CD4-positive, alpha-beta T cell treated with Interleukin-15 for 4 hours (primary cell): ENCODE measurements at regions not wholly inside any gene's neighbourhood (a gene's known extent, or its start where the extent isn't known, plus 50 kb on each side); places are given as distances from the start of the nearest gene placed in this dataset.

Experiments used
- DNase-seq: peaks from one replicate; pipeline ENCODE4 v3.0.0-alpha.2; 2020; ENCODE audit warnings: low spot score

DNA sequence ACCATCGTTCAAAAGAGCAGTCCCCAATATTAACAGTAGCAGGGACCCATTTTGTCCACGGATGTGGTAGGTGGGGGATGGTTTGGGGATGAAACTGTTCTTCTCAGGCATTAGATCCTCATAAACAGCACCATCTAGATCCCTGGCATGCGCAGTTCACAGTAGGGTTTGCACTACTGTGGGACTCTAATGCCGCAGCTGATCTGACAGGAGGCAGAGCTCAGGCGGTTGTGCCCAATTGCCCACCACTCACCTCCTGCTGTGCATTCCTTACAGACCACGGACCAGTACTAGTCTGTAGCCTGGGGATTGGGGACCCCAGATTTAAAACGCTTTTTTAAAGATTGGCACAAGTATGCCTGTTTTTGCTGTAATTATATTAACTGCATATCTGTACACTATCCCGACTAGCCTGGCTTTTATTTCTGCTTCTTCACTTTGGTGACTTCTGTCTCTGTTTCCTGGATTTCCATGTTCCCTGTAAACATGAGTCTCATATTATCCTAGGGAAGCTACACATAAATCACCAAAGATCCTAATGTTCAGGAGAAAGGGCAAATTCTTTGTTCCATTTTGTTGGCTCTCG lies 163.3 kb upstream of the AKR1E2 start:
- no peak for DNase-seq

DNA sequence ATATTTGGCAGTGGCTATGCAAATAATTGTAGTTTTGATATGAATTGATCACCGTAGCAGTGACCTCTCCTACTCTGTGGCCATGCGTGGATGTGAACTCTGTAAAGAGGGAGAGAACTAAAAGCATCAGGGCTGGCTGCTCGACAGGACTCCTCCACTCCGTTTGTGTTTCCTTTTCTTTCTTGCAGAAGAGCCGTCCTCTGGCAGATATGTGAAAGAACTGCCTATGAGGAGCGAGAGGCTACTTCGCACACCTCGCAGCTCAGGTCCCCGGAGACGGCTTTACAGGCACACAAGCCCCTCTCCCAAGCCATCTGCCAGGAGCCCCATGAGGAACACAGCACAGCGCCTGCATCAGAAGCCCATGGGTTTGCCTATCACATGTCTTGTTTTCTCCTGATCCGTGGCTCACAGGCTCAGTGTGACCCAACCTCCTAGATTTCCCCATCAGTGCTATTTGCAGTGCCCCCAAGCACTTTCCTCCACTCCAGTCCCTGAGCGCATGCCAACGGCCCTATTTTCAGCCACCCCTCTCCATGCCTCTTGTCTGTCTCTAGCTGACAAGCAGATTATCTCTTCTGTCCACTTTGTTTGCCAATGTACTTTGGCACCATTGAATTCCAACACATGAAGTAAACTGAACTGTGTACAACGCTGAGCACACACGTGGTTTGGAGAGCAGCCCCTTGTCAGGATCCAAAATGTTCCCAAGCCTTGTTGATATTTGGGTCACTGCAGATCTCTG lies 164.3 kb upstream of the AKR1E2 start:
- no peak for DNase-seq

DNA sequence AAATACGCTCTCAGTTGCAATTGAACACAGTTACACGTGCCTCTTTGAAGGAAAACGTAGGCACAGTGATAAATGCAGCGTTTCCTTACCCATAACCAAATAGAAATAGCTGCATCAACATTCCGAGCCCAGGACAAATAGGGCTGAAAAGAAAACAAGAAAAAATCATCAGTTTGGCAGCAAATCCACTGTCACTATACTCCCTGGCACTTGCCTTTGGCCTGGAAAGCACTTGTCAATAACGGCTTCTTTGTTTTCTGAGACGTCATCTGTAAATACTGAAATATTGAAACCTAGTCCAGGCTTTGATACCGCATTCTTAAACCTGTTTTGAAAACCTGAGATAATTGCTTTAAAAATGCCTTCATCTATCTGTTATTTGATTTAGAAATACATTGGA lies 167.2 kb upstream of the AKR1E2 start:
- no peak for DNase-seq

DNA sequence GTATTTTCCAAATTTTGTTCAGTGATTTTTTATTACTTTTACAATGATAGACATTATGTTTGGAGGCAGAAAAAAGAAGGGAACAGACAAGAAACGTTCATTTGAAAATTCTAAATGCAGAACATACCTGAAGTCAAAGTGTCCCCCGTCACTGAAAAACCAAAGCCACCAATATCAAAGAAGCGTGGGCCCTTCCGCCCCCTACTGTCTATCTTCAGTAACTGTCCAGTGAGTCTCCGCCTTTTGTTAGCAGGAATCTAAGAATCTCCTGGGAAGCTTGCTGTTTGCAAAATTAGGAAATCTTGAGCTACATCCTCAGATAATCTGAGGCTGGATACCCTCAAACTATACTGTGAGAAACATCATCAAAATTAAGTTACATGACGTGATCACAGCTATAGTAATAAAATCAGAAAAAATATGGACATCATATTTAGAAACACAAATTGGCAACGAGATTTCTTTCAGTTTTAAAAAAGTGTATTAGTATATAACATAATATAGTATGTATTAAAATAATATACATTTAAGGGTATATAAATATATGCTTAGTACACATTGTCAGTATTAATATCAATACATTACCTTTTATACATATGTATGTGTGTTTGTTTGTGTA lies 169.3 kb upstream of the AKR1E2 start:
- DNase-seq, result peak; percentile 68

DNA sequence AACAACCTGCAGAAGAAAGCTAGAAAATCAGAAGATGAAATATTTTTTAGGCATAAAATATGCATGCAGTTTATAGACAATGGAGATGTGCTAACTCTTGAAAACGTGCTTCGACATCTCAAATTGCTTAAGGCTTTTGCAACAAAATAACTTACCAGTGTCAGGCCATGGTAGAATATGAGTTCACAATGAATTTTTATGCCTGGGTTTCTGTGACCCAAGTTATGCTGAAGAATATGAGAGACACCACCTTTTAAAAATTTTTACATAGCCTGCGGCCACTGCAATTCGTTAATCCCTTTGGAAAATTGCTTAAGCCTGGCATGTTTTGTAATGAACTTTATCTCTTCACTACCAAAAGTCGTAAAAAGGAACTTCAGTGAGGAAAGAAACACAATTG lies 170.1 kb upstream of the AKR1E2 start:
- DNase-seq, result no peak

DNA sequence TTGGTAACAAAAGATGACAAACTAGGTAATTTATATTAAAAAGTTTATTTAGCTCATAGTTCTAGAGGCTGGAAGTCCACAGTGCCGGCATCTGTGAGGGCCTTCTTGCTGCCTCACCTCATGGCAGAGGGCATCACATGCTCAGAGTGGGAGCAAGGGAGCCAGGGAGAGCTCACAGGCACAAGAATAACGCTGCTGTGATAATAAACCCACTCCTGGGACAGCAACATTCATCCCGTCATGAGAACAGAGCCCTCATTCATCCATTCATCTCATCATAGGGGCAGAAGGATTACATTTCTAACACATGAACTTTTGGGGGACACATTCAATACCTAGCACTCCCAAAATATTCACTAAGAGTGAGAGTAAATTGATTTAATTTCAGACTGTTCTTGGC lies 170.6 kb upstream of the AKR1E2 start:
- DNase-seq, result no peak

DNA sequence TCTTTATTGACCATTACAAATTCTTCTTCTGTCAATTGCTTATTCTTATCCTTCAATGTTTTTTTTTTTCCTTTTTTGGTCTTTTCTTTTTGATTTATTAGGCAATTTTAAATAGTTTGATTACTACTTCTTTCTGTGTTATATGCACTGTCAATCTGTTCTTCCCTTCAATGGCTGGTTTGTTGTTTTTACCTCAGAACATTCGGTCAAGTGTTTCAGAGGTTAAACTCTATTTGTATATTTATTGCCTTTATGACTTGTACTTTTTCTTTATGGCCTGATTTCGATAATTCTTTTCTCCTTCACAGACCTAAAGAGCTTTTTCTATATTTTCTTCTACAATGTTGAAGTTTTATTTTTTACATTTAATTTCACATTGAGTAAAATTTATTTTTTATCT lies 171.5 kb upstream of the AKR1E2 start:
- no peak for DNase-seq

DNA sequence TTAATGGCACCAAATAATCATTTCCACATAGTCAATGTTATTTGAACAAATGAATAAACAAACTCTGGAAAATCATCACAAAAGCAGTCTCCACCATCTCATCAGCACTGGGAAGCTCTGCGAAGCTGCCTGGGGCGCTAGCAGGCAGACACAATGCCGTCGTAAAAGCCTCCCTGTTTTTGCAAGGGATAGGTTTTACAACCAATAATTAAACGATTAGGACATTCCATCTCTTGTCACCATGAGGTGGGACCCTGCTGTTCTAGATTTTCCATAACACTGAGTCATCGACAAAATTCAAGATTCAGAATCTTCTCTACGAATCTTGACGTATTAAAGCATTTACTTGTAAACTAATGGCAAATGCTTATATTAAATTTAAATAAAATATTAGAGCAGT lies 172.8 kb upstream of the AKR1E2 start:
- DNase-seq, result no peak

DNA sequence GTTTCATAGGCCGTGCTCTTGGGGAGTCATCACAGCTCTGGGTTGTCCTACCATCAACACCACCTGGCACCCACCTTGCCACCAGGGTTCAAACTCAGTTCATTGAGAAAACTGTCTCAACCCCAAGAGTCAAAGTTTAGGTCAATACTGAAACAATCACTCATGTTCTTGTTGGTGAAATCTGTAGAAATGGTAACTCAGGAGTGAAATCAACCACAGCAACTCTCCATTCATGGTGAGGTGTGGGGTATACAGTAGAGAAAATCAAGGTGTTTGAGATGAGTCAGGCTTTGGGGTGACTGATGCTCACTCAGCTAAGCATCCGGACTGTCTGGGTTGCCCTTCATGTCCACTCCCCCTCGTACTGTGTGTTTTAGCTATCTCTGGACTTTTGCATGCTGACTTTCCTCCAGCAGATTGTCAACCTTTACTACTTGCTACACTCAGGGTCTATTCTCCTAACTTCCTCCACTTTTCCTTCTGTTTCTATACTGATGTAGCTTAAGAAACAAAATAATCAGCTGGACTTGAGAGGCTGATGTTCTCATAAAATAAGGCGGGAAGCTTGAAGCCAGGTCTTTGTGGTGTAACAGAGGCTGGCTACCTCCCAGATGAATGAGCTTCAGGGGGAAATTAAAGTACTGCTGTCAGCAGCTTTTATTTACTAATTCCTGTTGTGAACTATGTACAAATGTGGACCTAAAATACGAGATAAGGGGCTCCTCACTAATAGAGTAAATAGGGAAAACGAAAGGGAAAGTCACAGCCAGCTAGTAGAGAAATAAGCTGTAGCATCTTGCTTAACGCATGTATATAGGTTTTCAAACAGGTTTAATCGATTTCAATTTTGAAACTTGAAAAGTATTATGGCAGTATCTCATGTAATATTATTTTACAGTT lies 173.6 kb upstream of the AKR1E2 start:
- peak; percentile 24 for DNase-seq

DNA sequence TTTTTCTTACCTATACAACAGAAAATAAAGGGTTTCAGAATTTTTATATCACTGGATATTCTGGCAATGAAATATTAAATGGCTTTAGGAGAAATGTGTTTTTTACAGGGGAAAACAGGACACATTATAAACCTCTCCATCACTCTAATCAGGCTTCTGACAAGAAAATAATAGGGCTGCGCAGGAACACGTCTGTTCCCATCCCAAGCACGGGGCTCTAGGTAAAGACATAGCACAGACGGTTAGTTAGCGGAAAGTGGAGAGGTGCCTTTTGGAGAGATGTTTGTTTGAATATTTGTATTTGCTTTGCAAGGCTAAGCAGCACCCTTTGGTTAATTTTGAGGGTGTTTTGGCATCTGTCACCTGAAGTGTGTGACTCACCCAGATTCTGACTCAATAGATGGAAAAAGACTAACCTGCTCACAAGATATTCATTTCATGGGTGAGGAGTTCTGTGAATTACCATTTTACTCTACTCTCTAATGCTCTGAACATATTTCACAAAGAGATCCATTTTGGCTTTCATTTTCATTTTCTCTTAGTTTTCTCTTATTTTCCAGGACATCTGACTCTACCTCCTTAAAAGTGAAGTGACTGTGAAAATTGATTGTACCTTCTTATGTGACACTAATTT lies 174.5 kb upstream of the AKR1E2 start:
- DNase-seq, result peak; percentile 53

DNA sequence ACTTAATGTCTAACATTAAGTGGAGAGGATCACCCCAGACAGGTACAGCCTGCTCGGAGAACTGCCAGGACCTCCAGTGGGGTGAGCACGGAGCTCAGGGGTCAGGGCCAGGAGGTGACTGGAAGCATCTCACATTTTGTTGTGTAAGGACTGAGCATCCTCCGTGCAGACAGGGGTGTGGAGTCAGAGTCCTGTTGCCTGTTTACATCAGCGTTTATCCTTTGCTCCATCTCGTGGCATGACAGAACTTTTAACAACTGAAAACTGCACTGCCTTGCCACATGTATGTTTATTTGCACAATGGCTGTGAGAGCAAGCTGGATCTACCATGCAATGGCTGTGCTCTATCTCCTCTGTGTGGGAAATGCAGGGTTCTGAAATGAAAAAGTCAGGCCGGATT lies 175.4 kb upstream of the AKR1E2 start:
- no peak for DNase-seq

DNA sequence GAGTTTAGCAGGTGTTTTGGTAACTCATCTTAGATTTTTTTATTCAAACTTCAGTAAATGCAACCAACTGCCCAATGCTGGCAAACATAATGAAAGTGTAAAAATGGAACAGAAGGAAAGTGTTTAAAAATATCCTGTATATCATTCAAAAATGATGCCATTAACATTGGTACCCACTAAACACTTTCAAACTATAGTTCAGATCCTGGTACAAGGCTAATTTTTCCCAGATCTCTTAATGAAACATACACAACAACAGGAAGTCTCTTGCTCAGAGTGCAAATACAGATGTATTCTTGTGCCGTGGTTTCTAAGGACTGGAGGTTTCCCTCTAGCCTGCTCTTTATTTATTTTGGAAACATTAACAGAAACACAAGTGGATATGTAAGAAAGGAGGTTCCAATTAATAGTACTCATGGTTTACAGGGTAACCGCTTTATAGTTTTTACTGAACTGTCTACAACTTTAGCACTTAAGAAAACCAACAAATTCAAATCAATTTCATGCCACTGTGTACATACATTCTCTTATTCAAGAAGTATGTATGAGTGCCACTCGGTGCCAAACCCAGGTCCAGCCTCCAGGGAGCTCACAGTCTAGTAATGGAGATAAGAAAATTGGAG lies 176.0 kb upstream of the AKR1E2 start:
- DNase-seq, result no peak

DNA sequence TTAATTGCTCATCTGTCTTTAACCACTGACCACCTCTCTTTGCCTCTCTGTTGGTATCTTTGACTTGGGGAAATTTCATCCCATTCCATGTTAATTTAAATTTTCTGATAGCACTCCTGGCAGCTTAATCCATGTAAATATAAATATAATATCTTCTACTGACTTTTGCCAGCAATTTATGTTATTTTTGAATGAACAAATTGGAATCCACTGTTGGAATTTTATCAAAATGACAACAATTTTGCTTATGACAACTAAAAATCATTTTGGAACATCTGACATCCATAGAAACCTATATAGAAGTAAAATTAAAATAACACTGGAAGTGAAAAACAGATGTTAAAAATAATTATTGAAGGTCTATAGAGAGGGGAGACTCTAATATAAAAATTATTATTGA lies 176.5 kb upstream of the AKR1E2 start:
- no peak for DNase-seq

DNA sequence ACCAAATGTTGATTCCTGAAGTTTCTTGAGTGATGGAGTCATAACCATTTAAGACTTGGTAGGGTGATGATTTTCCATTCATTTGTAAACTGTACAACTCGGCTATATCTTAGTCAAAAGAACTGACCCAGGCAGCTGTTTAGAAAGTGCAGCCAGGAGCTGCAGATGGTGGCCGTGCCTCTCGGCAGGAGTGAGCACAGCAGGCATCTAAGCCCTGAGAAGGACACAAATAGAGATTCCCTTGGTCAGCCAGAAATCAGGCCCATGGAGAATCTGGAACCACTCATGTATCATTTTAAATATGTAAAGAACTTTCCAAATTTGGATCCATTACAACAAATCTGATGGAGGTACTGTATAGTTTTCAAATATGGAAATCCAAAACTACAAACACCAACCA lies 177.0 kb upstream of the AKR1E2 start:
- DNase-seq, result no peak

DNA sequence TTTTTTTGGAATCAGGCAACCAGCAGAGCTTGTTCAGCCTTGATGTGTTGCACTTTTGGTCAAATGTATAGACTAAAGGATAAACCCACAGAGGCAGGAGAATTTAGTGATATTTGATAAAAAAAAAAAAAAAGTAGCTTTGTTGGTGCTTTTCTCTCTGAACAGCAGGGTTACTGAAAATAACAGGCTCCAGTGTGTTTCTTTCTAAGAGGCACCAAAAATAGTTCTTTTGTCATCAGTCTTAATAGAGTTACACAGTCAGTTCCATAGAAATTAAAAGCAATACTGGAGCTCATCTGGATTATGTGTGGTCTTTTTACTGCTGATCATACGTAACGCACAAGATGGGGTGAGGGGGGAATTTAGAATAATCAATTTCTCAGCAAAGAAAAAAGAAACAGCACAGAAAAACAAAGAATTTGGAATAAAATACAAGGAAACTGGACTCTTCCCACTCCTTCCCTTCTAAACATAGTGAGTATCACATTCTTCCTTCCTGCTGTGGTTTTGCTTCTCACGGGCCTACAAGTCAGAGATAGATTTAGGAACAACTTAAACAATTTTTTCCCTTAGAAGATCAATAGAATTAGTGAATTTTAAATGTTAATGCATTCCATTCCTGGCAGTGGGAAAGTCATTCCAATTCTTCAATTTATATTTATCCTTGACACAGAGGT lies 178.8 kb upstream of the AKR1E2 start:
- no peak for DNase-seq

DNA sequence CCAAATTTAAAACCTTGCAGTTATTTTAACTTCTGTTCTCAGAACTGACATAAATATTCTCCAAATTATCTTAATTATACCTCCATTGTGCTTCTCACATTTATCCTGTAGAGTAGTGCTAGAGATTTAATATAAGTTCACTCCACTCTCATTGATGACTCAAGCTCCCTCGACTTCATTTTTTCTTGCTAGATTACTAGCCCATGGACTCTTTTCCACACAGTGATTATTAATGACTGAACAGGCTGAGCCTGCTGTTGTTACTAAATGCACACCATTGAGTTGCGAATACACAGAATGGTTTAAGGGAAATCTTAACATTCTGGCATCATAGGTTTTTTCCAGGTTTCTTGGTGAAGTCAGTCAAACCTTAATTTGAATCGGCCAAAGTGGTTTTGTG lies 179.5 kb upstream of the AKR1E2 start:
- no peak for DNase-seq

DNA sequence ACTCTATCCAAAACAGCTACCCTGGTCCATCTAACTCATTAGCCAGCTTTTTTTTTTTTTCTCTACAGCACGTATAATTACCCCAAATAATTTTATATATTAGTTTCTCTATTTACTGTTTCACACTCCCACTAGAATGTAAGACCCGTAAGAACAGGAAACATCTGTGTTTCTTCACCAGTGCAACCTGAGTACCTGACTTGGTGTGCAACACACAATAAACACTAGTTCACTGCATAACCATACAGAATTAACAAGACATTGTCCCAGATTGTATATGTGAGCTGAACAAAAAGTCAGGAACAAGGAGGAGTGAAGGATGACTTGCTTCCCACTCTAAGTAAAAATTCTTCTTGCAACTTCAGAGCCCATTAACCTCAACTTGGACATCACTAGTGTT lies 180.2 kb upstream of the AKR1E2 start:
- no peak for DNase-seq

DNA sequence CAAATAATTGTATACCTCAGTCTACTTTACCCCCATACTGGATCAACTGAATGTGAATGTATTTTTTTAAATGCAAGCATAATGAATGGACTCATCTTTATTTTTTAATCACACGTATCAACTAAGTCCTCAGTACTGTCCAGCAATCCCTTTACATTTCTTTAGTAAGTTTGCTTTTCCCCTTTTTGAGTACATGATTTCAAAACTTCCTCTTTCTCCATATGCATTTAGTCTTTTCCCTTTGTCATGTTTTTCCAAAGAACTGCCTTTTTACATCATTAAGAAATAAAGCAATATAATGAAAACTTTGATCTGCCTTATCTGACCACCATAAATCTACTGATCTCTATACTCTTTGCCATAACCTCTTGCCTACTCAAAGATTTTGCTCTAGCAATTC lies 182.5 kb upstream of the AKR1E2 start:
- no peak for DNase-seq

DNA sequence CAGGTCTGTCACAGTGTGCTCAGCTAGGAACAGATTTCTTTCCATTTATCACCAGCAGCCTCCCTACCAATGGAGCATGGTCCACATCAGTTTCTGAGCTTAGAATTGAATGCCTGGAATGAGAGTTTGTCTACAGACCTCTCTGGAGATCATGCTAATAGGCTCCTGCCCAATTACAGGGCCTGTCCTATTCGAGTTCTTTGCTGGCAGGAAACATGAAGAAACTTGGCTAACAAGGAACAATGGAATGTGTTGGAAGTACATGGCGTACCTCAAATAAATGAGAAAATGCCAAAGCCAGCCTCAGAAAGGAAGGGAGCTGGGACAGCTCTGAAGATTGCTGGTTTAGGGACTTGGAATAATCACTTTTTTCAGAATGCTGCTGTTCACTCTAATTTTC lies 186.0 kb upstream of the AKR1E2 start:
- no peak for DNase-seq

DNA sequence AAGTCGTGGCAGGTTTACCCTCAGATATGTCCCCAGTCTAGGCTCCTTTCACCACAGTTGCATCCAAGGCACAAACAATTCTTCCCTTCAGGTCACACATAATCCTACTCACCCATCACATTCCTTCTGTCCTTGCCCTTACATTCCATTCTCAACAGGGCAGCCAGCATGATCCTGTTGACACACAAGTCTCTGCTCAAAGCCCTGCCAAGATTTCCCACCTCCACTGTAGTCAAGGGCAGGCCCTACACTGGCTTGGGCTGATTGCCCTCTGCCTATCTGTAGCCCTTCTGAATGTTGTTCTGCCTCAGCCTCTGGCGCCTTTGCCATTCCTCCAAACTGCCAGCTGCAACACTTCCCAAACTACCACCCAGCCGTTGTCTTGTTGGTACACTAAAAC lies 187.9 kb upstream of the AKR1E2 start:
- DNase-seq, result no peak

DNA sequence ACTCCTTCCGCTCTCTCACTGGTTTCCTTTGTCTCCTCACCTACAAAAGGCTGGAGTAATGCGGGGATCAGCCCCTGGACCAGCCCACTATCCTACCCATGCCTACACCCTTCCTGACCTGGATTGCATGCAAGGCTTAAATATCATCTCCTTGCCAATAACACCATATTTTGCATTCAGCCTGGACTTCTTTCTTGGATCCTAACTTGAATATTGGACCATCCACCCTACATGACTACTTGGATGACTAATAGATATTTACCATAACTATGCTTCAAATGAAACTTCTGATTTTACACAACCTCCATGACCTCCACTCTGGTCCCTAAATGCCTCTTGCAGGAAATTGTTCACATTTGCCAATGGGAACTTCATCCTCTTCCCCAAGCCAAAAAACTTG lies 188.3 kb upstream of the AKR1E2 start:
- no peak for DNase-seq
